B cell (primary cell): ENCODE measurements at regions not wholly inside any gene's neighbourhood (a gene's known extent, or its start where the extent isn't known, plus 50 kb on each side); places are given as distances from the start of the nearest gene placed in this dataset.

Experiments used
- ATAC-seq: fragments of 200-7000 bp; cut with Tn5 transposase; one replicate; pipeline ENCODE4 v1.10.0; 2021; ENCODE audit warnings: low read depth, mild to moderate bottlenecking, moderate number of reproducible peaks, moderate library complexity
- CTCF ChIA-PET: fragments of 350-600 bp; sonication (Branson Sonifier 250); formaldehyde crosslinking; loops from one replicate; lab custom pipeline; 2021; ENCODE audit warnings: antibody characterized with exemption, inconsistent platforms; lab: Charles Lee
- POLR2A ChIA-PET: fragments of 350-600 bp; sonication (Branson Sonifier 250); formaldehyde crosslinking; loops from one replicate; lab custom pipeline; 2021; ENCODE audit warnings: antibody characterized with exemption; lab: Charles Lee
- DNase-seq: peaks from one replicate; pipeline ENCODE4 v3.0.0; 2013
- H2AFZ ChIP-seq: 2 replicates; pipeline ENCODE4 v1.6.1; 2012; ENCODE audit warnings: mild to moderate bottlenecking, low read depth, low read length; ENCODE audit not compliant: insufficient read depth, poor library complexity, severe bottlenecking
- H3K27ac ChIP-seq, 2 donors: 1 replicate in 1 of 2; 2 replicates in 1 of 2; pipeline ENCODE4 v1.5.1; 2012 to 2013; ENCODE audit warnings: low read length in 2 of 2, mild to moderate bottlenecking in 2 of 2, moderate library complexity in 1 of 2
- H3K27me3 ChIP-seq, 4 experiments: fragments of 200-600 bp in 1 of 4; sonication (generic) in 1 of 4; replicated peaks in 1 of 4; 1 replicate in 2 of 4; 2 replicates in 2 of 4; pipeline versions ENCODE4 v1.6.1 to v1.7.0; 2013 to 2016; ENCODE audit warnings: low read length in 3 of 4, mild to moderate bottlenecking in 2 of 4, mixed read lengths in 1 of 4, moderate library complexity in 1 of 4; ENCODE audit not compliant: insufficient read depth in 4 of 4, control insufficient read depth in 3 of 4; ENCODE audit errors: control extremely low read depth in 1 of 4
- H3K36me3 ChIP-seq, 2 experiments: replicated peaks in 1 of 2; 1 replicate in 1 of 2; 2 replicates in 1 of 2; pipeline versions ENCODE4 v1.6.1 to v1.7.1; 2013; ENCODE audit warnings: low read length in 1 of 2; ENCODE audit not compliant: insufficient read depth in 2 of 2, control insufficient read depth in 1 of 2; ENCODE audit errors: control extremely low read depth in 1 of 2, extremely low read depth in 1 of 2
- H3K4me1 ChIP-seq, 2 donors: fragments of 200-600 bp in 1 of 2; sonication (generic) in 1 of 2; 1 replicate in 1 of 2; 2 replicates in 1 of 2; pipeline versions ENCODE4 v1.5.1 to v1.6.1; 2013 to 2017; ENCODE audit warnings: low read length in 2 of 2; ENCODE audit not compliant: control insufficient read depth in 2 of 2, insufficient read depth in 2 of 2
- H3K4me2 ChIP-seq: replicated peaks from 2 replicates; pipeline ENCODE3; 2012; ENCODE audit warnings: mild to moderate bottlenecking, low read depth, low read length; ENCODE audit not compliant: poor library complexity, severe bottlenecking
- H3K4me3 ChIP-seq, 5 experiments: fragments of 200-600 bp in 1 of 5; sonication (generic) in 1 of 5; 1 replicate in 3 of 5; 2 replicates in 2 of 5; pipeline versions ENCODE4 v1.5.1 to v1.7.0; 2011 to 2016; ENCODE audit warnings: low read length in 4 of 5, mild to moderate bottlenecking in 4 of 5, low read depth in 2 of 5, control low read depth in 1 of 5, moderate library complexity in 1 of 5; ENCODE audit not compliant: insufficient read depth in 1 of 5; ENCODE audit errors: control extremely low read depth in 1 of 5, extremely low read depth in 1 of 5
- H3K79me2 ChIP-seq: fragments of 200-600 bp; sonication (generic); one replicate; pipeline ENCODE4 v1.6.0; 2016; ENCODE audit warnings: low read length; ENCODE audit not compliant: control insufficient read depth, insufficient read depth
- H3K9ac ChIP-seq: fragments of 200-600 bp; sonication (generic); 2 replicates; pipeline ENCODE4 v1.6.1; 2017; ENCODE audit warnings: mild to moderate bottlenecking, low read length, moderate library complexity
- H3K9me3 ChIP-seq, 3 donors: one replicate each; pipeline versions ENCODE4 v1.6.1 to v1.7.1; 2013; ENCODE audit warnings: low read length in 2 of 3; ENCODE audit not compliant: control insufficient read depth in 2 of 3, insufficient read depth in 1 of 3; ENCODE audit errors: control extremely low read depth in 1 of 3
- H4K20me1 ChIP-seq: 2 replicates; pipeline ENCODE4 v1.6.0; 2012; ENCODE audit warnings: mild to moderate bottlenecking, low read length; ENCODE audit not compliant: insufficient read depth, control insufficient read depth, poor library complexity, severe bottlenecking
- H3K27ac Mint-ChIP-seq: one replicate; pipeline ENCODE4 v1.8.0; 2021; ENCODE audit warnings: mixed read lengths
- H3K27me3 Mint-ChIP-seq: one replicate; pipeline ENCODE4 v1.8.0; 2021; ENCODE audit warnings: mixed read lengths
- H3K4me1 Mint-ChIP-seq: one replicate; pipeline ENCODE4 v1.8.0; 2021; ENCODE audit warnings: mixed read lengths
- H3K4me3 Mint-ChIP-seq: one replicate; pipeline ENCODE4 v1.8.0; 2021; ENCODE audit warnings: mixed read lengths
- H3K9me3 Mint-ChIP-seq: one replicate; pipeline ENCODE4 v1.8.0; 2022; ENCODE audit warnings: mixed read lengths; ENCODE audit not compliant: insufficient read depth
- EZH2 ChIP-seq: IDR thresholded peaks from 2 replicates; pipeline ENCODE4 v1.6.1; 2012; ENCODE audit warnings: borderline replicate concordance, low read depth, mild to moderate bottlenecking, moderate library complexity, low read length; ENCODE audit not compliant: insufficient read depth, poor library complexity, severe bottlenecking
- whole genome bisulfite sequencing: methylation state at CpG from one replicate; pipeline ENCODE4 v1.1.5; 2013; ENCODE audit warnings: missing lambda C conversion rate; ENCODE audit not compliant: insufficient coverage; 5-methylcytosine and 5-hydroxymethylcytosine counted together
- intact Hi-C: fragments of 100-400 bp; cut with micrococcal nuclease; formaldehyde crosslinking; loops from one replicate; pipeline ENCODE4 v1.10.0; 2022
- TF ChIP-seq, protein P1 (sequence below): fragments of 200-600 bp; IDR thresholded peaks from one replicate; pipeline ENCODE4 v1.8.0; 2022; ENCODE audit warnings: antibody characterized with exemption, mild to moderate bottlenecking

DNA sequence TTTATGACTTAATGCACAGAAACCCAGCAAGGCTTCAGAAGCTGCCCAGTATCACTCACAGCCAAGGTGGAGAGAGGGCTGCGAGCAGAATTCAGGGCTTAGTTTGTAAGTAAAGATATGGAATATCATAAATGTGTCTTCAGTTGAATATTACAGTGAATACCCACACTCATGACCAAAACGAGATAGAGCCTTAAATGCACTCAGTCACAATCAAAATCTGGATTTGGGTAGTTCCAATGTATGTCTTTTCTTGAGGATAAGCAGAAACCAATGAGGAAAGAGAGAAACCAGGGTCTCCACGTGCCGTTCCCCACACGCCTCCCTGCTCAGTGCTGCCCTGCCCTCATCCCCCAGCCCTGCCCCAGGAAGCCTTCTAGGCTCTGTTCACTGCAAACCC, 94.9 kb downstream of the ZIC5 start:
- Histone ChIP-seq H3K4me3 (no peak overlapping the region), H2AFZ (no peak overlapping the region), H3K4me2 (no peak overlapping the region), H4K20me1 (no peaks in the 10 kb centered on the region), H3K79me2 (no peaks in the 10 kb centered on the region), H3K9me3 (no peaks in the 10 kb centered on the region), H3K36me3 (no peaks in the 10 kb centered on the region), H3K9ac (no peak overlapping the region), H3K4me1 (peaks cover 0 to under 1% of the 10 kb centered on the region in 2 donors), H3K27me3 (no peaks in the 10 kb centered on the region), H3K27ac (no peak overlapping the region)
- no peaks in the 10 kb centered on the region for H3K27me3 Mint-ChIP-seq
- TF ChIP-seq, protein P1, sequence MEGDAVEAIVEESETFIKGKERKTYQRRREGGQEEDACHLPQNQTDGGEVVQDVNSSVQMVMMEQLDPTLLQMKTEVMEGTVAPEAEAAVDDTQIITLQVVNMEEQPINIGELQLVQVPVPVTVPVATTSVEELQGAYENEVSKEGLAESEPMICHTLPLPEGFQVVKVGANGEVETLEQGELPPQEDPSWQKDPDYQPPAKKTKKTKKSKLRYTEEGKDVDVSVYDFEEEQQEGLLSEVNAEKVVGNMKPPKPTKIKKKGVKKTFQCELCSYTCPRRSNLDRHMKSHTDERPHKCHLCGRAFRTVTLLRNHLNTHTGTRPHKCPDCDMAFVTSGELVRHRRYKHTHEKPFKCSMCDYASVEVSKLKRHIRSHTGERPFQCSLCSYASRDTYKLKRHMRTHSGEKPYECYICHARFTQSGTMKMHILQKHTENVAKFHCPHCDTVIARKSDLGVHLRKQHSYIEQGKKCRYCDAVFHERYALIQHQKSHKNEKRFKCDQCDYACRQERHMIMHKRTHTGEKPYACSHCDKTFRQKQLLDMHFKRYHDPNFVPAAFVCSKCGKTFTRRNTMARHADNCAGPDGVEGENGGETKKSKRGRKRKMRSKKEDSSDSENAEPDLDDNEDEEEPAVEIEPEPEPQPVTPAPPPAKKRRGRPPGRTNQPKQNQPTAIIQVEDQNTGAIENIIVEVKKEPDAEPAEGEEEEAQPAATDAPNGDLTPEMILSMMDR, result no peak
- TF ChIP-seq EZH2, result no peak
- H3K9me3 Mint-ChIP-seq, result no peaks in the 10 kb centered on the region
- no peaks in the 10 kb centered on the region for H3K4me1 Mint-ChIP-seq
- H3K4me3 Mint-ChIP-seq, result no peak overlapping the region
- intact Hi-C loops, result no loop called here
- ChIA-PET CTCF (no interaction called here), POLR2A (no interaction called here)
- DNase-seq (no peak), ATAC-seq (no peak)
- no peak overlapping the region for H3K27ac Mint-ChIP-seq
- 100% methylated on average over 2 of the region's 5 CpGs for WGBS

DNA sequence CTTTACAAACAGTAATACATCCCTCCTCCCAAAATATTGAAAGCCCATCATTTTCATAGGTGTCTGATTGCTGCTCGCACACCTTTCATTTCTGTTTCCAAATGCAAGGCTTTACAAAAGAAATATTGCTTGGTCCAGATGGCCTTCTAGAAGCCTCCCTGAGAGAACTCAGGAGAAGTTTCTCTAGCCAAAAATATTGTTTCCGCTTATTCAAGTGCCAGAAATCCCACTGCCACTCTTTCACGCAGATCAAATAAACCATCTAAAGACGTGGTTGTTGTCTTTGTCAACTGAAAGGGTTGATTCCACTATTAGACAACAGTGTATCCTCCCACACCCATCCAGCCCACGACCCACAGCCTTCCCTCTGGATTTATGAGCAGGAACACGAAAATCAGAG, 96.2 kb downstream of the ZIC5 start:
- H3K27ac ChIP-seq, result no peak overlapping the region
- DNase-seq (no peak), ATAC-seq (no peak)
- H2AFZ ChIP-seq, result no peak overlapping the region
- no peaks in the 10 kb centered on the region for H4K20me1 ChIP-seq
- POLR2A ChIA-PET, result no interaction called here
- Mint-ChIP-seq H3K4me3 (no peak overlapping the region), H3K4me1 (peaks cover 9% of the 10 kb centered on the region), H3K27ac (no peak overlapping the region), H3K9me3 (no peaks in the 10 kb centered on the region), H3K27me3 (no peaks in the 10 kb centered on the region)
- no peak for TF ChIP-seq EZH2
- TF ChIP-seq, protein P1, result no peak
- H3K9ac ChIP-seq, result no peak overlapping the region
- CTCF ChIA-PET, result no interaction called here
- no peaks in the 10 kb centered on the region for H3K36me3 ChIP-seq
- H3K9me3 ChIP-seq, result no peaks in the 10 kb centered on the region
- H3K4me1 ChIP-seq, result peaks cover 0 to 5% of the 10 kb centered on the region in 2 donors
- H3K4me2 ChIP-seq, result no peak overlapping the region
- intact Hi-C loops, result no loop called here
- no peak overlapping the region for H3K4me3 ChIP-seq
- WGBS, result 100% methylated on average over 2 of the region's 6 CpGs
- no peaks in the 10 kb centered on the region for H3K79me2 ChIP-seq
- no peaks in the 10 kb centered on the region for H3K27me3 ChIP-seq
